ENCODE measurements at regions not wholly inside any gene's neighbourhood (a gene's known extent, or its start where the extent isn't known, plus 50 kb on each side); places are given as distances from the start of the nearest gene placed in this dataset.

DNA sequence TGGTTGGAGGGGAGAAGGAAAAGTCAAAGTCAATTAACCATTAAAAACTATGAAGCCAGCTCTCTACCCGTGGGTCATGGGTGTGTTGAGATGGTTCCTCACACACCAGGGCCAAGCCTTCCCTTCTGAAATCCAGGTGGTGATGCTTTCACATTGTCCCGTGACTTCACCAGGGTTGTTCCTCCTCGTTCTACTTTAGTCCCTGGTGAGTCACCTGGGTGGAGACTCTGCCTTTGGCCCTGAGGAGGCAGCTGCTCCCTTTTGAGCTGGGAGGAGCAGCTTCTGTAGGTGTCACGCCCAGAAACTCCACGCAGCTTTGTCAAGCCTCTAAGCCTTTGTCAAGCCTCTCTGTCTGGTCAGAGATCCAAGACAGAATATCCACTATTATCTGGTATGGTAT lies 348.3 kb downstream of the BMP4 start:
- no peaks in the 10 kb centered on the region; a peak in 1 of 4 replicates for H3K4me1 Mint-ChIP-seq
- H3K23me2 ChIP-seq (ENCODE audit: insufficient read length, low read depth, low read length, poor library complexity, severe bottlenecking) = no peaks in the 10 kb centered on the region
- H3K4ac ChIP-seq (ENCODE audit: low read depth, low read length) = no peak overlapping the region
- no peaks in the 10 kb centered on the region for H3K4me1 ChIP-seq (ENCODE audit: insufficient read depth, low read length)
- H3K4me3 Mint-ChIP-seq = no peak overlapping the region
- no peaks in the 10 kb centered on the region for H3K79me2 ChIP-seq (ENCODE audit: insufficient read depth, low read length)
- peak overlapping the region in 1 of 3 experiments; percentile 26; a peak in 2 of 7 replicates for H3K27ac Mint-ChIP-seq
- H2BK12ac ChIP-seq (ENCODE audit: insufficient read length, low read depth, low read length) = no peak overlapping the region
- no peaks in the 10 kb centered on the region; the same call in 1 of the 2 replicates for H3K27me3 Mint-ChIP-seq (ENCODE audit: low read depth)
- no peak for DNase-seq
- H3K4me2 ChIP-seq (ENCODE audit: insufficient read depth, insufficient read length, low read length) = no peak overlapping the region
- no peaks in the 10 kb centered on the region for H3K79me1 ChIP-seq (ENCODE audit: insufficient read depth, low read depth, low read length, poor library complexity, severe bottlenecking)
- H3K36me3 Mint-ChIP-seq (ENCODE audit: insufficient read depth in 1 of 3, low read depth in 3 of 3) = peaks cover 0 to 2% (median 0%) of the 10 kb centered on the region in 3 experiments; a peak in 2 of 7 replicates
- no peak overlapping the region for H2BK120ac ChIP-seq (ENCODE audit: low read depth, low read length, poor library complexity, severe bottlenecking)
- no peak overlapping the region for H2AK5ac ChIP-seq (ENCODE audit: insufficient read length, low read length)
- no peak overlapping the region for H2BK5ac ChIP-seq (ENCODE audit: insufficient read length, low read length)
- no peak overlapping the region for H3K56ac ChIP-seq (ENCODE audit: insufficient read length, low read depth, low read length)
- no CpG with 5 or more reads among the region's 5 CpGs for WGBS (ENCODE audit: extremely low coverage, insufficient read length, low lambda C conversion rate)
- H3K18ac ChIP-seq (ENCODE audit: insufficient read length, low read depth, low read length) = no peak overlapping the region
- H3K9me3 Mint-ChIP-seq = no peaks in the 10 kb centered on the region; a peak in 1 of 5 replicates
- TF ChIP-seq, protein P1, sequence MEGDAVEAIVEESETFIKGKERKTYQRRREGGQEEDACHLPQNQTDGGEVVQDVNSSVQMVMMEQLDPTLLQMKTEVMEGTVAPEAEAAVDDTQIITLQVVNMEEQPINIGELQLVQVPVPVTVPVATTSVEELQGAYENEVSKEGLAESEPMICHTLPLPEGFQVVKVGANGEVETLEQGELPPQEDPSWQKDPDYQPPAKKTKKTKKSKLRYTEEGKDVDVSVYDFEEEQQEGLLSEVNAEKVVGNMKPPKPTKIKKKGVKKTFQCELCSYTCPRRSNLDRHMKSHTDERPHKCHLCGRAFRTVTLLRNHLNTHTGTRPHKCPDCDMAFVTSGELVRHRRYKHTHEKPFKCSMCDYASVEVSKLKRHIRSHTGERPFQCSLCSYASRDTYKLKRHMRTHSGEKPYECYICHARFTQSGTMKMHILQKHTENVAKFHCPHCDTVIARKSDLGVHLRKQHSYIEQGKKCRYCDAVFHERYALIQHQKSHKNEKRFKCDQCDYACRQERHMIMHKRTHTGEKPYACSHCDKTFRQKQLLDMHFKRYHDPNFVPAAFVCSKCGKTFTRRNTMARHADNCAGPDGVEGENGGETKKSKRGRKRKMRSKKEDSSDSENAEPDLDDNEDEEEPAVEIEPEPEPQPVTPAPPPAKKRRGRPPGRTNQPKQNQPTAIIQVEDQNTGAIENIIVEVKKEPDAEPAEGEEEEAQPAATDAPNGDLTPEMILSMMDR (conservative IDR thresholded peaks at IDR 0.05) = no peak
- H3K23ac ChIP-seq (ENCODE audit: insufficient read length, low read depth, low read length) = no peak overlapping the region
- no peak overlapping the region for H2AFZ ChIP-seq (ENCODE audit: low read length)
- no peak overlapping the region for H4K5ac ChIP-seq (ENCODE audit: insufficient read length, low read depth, low read length)
- no peak overlapping the region for H3T11ph ChIP-seq (ENCODE audit: low read length)
- H4K91ac ChIP-seq (ENCODE audit: insufficient read length, low read depth, low read length) = no peak overlapping the region
- H3K14ac ChIP-seq (ENCODE audit: insufficient read depth, low read length) = no peak overlapping the region
- no peak overlapping the region for H3K9ac ChIP-seq (ENCODE audit: extremely low read depth, insufficient read length, low read length)
- H4K20me1 ChIP-seq (ENCODE audit: control insufficient read depth, insufficient read depth, insufficient read length) = no peaks in the 10 kb centered on the region
- H2BK20ac ChIP-seq (ENCODE audit: low read depth, low read length, poor library complexity, severe bottlenecking) = no peak overlapping the region
- no peak overlapping the region for H4K8ac ChIP-seq (replicated peaks; ENCODE audit: insufficient read length, low read depth, low read length)
- no peak overlapping the region for H3K27ac ChIP-seq (ENCODE audit: insufficient read length, low read depth, low read length)
- H3K9me3 ChIP-seq (ENCODE audit: control insufficient read depth, low read depth, low read length) = no peaks in the 10 kb centered on the region
- H2BK15ac ChIP-seq (ENCODE audit: low read depth, low read length) = no peak overlapping the region
- H3K27me3 ChIP-seq (ENCODE audit: insufficient read depth, low read length) = no peaks in the 10 kb centered on the region; the same call in 1 of the 2 replicates
